Fibroblast of gingiva (primary cell): ENCODE measurements at regions not wholly inside any gene's neighbourhood (a gene's known extent, or its start where the extent isn't known, plus 50 kb on each side); places are given as distances from the start of the nearest gene placed in this dataset.
"Not testable (repeated sequence)": the region's sequence is repeated elsewhere in the genome, so short reads cannot be mapped to it uniquely, and the experiment has no call there.

Experiments
- DNase-seq: peaks from one replicate; pipeline ENCODE4 v3.0.0-alpha.2; 2011; ENCODE audit warnings: low read depth

DNA sequence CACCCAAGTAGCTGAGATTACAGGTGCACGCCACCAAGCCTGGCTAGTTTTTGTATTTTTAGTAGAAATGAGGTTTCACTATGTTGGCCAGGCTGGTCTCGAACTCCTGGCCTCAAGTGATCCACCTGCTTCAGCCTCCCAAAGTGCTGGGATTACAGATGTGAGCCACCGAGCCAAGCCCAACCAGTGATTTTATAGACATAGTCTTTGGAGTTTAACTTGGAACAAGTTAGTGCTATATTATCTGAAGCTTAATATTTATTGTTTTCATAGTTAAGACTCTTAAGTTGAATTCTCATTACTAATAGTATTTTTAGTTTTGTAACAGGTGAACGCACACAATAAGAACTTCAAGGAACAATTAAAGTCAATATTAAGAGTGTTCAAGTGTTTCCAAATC, 122.1 kb downstream of the SPAG6 start:
- not testable (repeated sequence) for DNase-seq

DNA sequence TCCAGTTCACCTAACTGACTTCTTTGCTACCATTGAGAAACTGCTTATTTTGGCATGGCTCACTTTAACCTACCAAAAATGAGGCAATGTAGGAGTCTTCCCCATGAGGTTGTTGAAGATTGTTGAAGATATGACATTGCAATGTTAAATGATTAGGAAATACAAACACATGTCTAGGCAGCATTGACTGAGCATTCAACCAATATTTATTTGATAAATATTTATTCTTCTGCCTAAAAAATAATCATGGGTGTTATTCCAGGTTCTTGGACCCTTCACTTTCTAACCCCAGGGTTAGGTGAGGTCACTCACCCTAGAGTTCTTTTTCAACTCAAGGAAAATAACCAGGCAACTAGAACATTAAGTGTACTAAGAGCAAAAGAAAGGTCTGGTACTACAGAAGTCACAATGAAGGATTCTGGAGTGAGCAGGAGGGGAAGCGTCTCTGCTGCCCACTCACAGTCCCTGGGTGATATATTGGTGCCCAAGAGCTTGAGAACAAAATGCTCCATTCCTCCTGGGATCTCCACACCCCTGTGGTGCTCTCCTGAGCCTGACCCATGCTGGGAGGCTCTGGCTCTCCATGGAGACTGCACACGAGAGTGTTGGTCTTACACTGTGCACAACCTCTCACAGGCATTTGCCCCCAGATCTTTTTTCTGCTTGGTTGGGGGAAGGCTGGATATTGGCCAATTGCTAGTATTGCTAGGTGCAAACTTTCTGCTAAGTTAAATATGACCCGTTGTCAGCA, 123.4 kb downstream of the SPAG6 start:
- DNase-seq = no peak

DNA sequence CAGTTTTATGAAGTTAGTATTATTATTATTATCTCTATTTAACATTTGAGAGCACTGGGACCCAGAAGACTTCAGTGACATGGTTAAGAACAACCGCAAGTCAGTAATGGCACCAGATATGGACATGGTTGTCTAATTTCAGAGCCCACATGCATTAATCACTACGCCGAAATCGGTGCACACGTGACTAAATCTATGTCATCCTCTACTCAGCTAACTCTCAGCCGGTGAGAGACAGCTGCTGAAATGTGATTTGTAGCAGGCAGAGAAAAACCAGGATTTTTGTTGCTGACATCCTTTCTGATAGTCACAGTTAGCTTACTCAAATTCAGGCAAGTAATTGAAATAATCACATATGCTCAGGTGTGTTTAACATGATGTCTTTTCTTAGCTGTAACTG, 127.7 kb downstream of the SPAG6 start:
- DNase-seq = no peak

DNA sequence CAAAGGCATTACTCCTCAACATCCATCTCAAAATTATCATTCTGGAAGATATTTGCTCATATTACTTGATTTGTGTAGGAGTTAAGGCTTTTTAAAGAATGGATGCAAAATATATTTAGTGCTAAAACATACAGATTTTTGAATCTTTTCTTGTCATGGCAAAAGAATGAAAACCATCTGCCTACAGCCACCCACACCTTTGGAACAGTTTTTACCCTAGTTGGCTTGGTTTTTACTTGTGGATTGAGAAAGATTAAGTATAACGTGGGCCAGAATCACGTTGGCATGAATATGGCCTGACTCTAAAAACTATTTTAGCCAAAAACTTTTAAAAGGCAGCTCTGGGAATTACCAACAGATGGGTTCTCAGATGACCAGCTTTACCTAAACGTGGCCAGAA, 128.2 kb downstream of the SPAG6 start:
- DNase-seq = peak; percentile 13

DNA sequence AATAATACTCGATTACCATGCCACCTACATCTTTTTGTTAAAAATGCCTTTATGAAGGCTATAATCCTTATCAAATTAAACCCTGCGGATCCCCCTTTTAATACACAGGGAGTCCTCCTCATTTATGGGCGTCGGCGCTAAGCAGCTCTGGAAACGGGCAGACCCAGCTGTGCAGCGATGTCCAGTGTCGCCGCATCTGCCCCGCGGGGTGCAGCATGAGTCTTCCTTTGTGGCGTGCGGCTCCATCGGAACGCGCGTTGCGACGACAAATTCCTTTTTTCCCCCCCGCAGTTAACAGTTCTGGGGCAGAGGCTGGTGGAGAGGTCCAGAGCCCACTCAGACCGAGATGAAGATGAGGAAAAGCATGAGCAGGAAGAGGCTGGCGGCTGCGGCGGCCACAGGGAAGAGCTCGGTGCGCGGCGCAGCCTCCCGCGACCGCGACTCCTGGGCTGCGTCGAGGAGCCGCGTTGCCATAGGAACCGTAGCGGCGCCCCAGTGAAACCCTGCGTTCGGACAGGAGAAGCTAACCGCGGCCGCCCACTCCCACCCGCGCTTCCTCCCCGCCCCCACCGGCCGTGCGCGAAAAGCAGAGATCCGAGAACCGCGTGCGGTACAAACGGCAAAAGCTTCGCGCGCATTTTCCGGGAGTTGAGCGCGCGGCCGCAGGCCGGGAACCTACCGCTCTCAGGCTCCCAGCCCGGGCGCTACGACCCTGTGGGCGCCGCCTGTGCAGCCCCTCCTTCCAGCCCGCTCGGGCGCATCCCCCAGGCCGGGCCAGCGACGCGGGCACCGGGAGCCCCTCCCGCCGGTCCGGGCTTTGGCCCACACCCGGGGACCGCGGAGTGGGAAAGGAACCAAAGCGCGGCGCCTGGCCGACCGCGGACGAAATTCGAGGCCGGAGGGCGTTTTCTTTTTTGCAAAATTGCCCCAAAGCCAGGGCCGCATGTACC, 130.6 kb downstream of the SPAG6 start:
- no peak for DNase-seq

DNA sequence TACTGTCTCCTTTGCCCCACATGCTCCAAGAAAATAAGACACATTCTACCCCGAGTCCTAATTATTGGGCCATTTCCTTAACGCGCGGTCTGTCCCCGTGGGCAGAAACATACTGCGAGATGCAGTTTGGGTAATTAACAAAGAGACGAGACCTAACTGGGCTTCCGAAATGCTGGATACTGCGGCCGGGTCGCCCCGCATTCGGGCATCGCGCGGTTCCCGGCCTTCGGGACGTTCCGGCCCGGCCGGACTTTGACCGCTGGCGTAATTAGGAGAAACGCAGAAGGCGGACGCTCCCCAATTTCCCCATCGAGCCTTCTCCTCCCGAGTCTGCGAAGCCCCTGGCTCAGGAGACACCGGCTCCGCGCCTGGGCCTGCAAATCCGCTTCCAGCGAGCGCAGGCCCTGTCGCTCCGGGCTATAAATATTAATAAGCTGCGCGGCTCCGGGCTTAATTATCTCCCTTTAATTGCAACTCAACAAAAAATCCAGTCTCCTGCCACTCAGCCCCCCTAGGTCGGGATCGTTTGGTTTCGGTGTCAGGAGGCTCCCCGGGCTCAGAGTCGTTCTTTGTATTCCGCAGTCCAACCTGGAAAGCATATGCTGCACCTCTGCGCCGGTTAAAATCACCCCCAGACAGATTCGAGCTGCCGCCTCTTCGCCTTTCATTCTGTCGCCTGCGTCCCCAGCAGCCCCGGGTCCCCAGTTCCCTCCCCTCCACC, 131.5 kb downstream of the SPAG6 start:
- no peak for DNase-seq

DNA sequence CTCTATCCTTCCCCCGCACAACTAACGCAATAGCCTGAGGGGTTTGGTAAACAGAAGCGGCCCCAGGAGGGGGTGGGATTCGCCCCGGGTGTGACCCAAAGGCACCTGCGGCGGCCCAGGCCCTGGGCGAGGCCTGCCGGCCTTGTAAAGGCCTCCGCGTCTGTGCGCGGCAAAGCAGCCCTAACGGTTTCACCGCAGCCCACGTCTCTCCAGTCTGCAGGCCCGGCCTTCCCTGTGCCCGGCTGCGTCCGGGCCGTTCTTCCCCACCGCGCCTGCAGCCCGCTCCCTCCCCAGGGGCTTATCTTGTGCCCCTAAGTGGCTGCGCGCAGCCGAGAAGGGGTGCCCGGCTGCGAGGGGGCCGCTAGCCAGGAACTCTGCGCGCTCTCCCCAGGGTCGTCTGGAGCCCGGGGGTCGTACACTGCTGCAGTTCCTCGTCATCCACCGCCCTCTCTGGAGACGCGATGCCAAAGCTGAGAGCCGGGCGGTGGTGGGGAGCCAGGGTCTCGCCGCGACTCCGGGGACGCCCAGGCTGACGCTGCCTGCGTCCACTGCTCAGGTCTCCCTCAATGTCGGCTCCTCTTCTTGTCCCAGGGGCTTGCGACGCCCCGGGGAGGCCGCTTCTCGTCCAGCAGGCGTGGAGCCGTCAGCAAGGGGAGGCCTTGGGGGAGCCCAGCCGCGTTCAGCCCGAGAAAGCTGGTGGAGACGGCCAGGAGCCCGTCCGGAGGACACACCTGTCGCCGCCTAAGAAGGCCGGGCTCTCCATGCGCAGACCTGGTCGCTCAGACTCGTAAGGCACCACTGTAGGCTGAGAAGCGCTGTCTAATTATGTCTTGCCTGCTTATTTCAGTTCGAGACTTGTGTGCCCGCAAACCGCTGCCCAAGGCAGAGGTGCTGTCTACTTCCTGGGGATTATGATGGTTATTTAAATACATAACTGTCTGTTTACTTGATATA, 132.3 kb downstream of the SPAG6 start:
- no peak for DNase-seq

DNA sequence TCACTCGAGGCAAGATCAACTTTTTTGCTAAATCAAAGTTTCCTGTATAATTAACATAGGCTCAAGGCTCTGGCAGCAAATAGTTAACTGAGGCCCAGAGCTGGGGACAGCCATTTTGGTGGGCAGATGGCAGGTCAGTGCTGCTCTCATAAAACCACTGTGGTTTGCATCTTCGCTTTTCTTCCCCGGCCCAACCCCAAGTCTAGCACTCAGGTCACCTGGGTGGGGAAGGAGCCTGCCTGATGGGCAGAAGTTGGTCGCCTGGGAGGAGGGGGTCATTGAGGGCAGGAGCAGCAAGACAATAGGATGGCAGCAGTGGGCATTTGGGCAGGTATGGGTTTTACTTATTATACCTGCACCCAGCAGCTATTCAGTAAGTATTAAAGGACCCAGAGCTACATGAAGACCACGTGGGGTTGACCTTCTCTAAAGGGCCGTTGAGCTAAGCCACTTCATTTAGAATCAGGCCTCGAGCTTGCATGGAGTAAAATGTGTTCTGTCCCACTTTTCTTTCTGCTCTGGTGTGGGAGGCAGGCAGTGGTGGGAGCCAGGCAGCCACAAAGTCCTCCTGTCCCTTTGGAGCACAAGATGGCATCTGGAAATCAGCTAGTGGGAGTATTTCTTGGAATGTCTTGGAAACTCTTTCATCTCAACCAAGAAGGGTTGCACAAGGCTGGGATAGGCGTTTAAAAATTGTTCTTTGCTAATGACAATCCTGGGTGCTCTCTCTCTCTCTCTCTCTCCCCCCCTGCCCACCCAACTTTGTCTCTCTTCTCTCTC, 133.4 kb downstream of the SPAG6 start:
- no peak for DNase-seq

DNA sequence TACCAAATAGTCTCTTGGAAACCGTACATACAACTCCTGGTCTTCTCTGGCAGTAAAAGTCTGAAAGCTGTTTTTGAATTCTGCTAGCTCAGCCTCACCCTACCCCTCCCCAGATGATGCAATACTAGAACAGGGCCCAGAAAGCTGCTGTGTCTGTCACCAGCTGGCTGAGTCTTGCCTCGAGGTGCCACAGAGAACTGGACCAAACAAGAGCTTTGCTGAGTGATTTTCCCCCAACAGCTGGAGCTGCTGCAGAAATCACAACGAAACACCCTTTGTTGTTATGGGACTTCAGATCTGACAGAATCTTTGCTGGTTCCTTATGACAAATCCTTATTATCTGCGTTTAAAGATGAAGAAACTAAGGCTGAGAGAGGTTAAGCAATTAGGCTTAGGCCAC, 134.1 kb downstream of the SPAG6 start:
- no peak for DNase-seq

DNA sequence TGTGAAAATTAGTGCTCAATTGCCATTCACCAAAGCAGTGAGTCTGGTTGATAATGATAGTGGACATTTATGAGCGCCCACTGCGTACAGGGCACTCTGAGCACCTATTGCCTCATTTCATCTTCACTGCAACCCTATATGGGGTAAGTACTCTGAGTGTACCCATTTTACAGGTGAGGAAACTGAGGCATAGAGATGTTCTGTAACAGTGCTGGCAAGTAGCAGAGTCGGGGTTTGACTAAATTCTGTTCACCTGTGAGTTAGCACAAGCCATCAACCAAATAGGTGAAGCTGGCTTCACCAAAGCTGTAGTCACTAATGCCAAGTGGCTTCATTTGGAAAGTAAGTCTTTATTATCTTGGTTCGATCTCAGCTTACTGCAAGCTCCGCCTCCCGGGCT, 135.8 kb downstream of the SPAG6 start:
- DNase-seq = no peak

DNA sequence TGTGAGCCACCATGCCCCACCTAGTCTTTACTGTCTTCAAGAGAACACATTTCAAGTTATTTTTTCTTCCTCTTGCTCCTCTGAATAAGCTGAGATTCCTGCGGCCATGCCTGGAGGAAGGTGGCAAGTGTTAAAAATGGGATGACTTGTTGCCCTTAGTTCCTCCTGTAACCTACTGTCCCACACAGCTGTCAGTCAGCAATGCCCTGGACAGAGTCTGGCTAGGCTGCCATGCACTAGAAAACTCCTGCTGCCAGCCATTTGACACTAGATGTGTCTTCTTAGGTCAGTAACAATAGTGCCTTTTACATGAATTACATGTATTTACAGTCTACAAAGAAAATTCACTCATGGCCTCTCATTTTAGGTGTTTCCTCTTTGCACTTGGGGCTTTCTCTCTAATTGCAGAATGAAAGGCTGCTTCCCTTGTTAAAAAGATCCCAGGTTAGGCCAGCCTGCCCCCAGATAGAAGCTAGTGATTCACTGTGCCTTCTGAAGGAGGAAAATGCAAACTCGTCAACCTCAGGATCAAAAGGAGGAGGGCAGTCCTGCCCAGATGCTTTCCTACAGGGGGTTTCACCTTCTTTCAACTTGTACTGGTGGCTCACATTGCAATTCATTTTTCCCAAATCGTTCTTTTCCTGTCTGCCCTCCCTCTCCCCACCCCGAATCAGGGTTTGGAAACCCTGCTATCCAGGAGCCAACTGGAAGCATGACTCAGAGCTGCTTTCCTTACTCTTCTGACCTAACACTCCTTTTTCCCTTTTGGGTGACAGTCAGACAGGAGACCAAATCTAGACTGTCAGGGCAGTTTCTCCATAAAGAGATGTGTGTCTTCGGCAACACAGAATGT, 136.6 kb downstream of the SPAG6 start:
- DNase-seq = peak; percentile 18

DNA sequence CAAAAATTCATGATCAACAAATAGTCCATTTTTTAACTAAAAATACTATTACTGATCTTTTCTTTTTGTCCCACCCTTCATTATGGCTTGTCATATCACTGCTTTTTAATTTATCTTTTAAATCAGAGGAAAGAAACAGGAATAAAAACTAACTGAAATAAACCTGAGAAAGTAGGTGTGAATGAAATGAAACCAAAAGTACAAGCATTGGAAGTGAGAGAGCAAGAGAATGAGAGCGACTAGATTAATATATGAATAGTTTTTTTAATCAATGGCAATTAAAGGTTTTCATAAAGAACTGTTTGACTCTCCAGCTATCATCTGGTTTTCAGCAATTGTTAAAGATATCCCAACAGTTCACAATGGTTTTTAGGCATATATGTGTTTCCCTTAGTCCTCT, 137.8 kb downstream of the SPAG6 start:
- no peak for DNase-seq
